SK-N-MC (cell line): ENCODE measurements at regions not wholly inside any gene's neighbourhood (a gene's known extent, or its start where the extent isn't known, plus 50 kb on each side); places are given as distances from the start of the nearest gene placed in this dataset.

Source experiments
- EZH2 ChIP-seq: fragments of 200-600 bp; sonication (generic); IDR thresholded peaks from one replicate; pipeline ENCODE4 v1.6.1; 2017; ENCODE audit warnings: antibody characterized with exemption
- FOXP2 ChIP-seq: optimal IDR thresholded peaks from 2 replicates; pipeline ENCODE3; 2011; ENCODE audit warnings: mild to moderate bottlenecking, moderate library complexity; ENCODE audit not compliant: insufficient read depth; ENCODE audit errors: extremely low read length, control extremely low read depth
- POLR2AphosphoS5 ChIP-seq: IDR thresholded peaks from 2 replicates; pipeline ENCODE4 v1.6.1; 2012; ENCODE audit warnings: mild to moderate bottlenecking, low read depth, low read length, borderline replicate concordance

GRCh38 chr2:194077366-194077765, 1579.7 kb upstream of the SLC39A10 start:
- TF ChIP-seq POLR2AphosphoS5, result no peak
- TF ChIP-seq EZH2, result no peak
- TF ChIP-seq FOXP2, result no peak
